A673 (cell line): ENCODE measurements at regions not wholly inside any gene's neighbourhood (a gene's known extent, or its start where the extent isn't known, plus 50 kb on each side); places are given as distances from the start of the nearest gene placed in this dataset.

Experiments used
- CTCF ChIP-seq: fragments of 300-800, 200-600 bp; sonication (generic); conservative IDR thresholded peaks from 2 replicates; pipeline ENCODE4 v1.5.1; 2017; ENCODE audit warnings: low read depth, mild to moderate bottlenecking, antibody characterized with exemption, low read length, moderate library complexity, mixed read lengths
- EZH2 ChIP-seq: fragments of 200-600 bp; sonication (generic); IDR thresholded peaks from 2 replicates; pipeline ENCODE4 v1.6.1; 2017; ENCODE audit warnings: borderline replicate concordance, low read depth, mild to moderate bottlenecking, mixed read lengths, antibody characterized with exemption, low read length; ENCODE audit not compliant: poor library complexity, severe bottlenecking

GRCh38 chr10:20627946-20628507 is 269.1 kb downstream of the NEBL start:
- TF ChIP-seq CTCF (no peak), EZH2 (no peak)
